CD4-positive, alpha-beta T cell (primary cell): ENCODE measurements at regions not wholly inside any gene's neighbourhood (a gene's known extent, or its start where the extent isn't known, plus 50 kb on each side); places are given as distances from the start of the nearest gene placed in this dataset.
"Not testable (repeated sequence)": the region's sequence is repeated elsewhere in the genome, so short reads cannot be mapped to it uniquely, and the experiment has no call there.

ENCODE experiments used
- ATAC-seq: fragments of 200-7000 bp; cut with Tn5 transposase; one replicate; pipeline ENCODE4 v1.10.0; 2022; ENCODE audit warnings: mild to moderate bottlenecking; ENCODE audit not compliant: poor library complexity
- CTCF ChIA-PET: fragments of 350-600 bp; sonication (Branson Sonifier 250); formaldehyde crosslinking; loops from one replicate; lab custom pipeline; 2021; ENCODE audit warnings: antibody characterized with exemption, inconsistent platforms; lab: Charles Lee
- POLR2A ChIA-PET: fragments of 350-600 bp; sonication (Branson Sonifier 250); formaldehyde crosslinking; loops from one replicate; lab custom pipeline; 2021; ENCODE audit warnings: antibody characterized with exemption, inconsistent platforms; lab: Charles Lee
- DNase-seq, 14 experiments: peaks; one replicate each; pipeline ENCODE4 v3.0.0-alpha.2; 2013 to 2020; ENCODE audit warnings: mixed read lengths in 2 of 14
- H3K27ac ChIP-seq, 2 donors: one replicate each; pipeline versions ENCODE4 v1.5.1 to v1.7.0; 2013; ENCODE audit warnings: low read length in 2 of 2, low read depth in 1 of 2, mild to moderate bottlenecking in 1 of 2
- H3K27me3 ChIP-seq, 2 experiments: 1 replicate in 1 of 2; 2 replicates in 1 of 2; pipeline versions ENCODE4 v1.6.1 to v1.7.0; 2013; ENCODE audit warnings: low read length in 2 of 2, control low read depth in 1 of 2, mild to moderate bottlenecking in 1 of 2, moderate library complexity in 1 of 2; ENCODE audit not compliant: insufficient read depth in 2 of 2, control insufficient read depth in 1 of 2
- H3K36me3 ChIP-seq: one replicate; pipeline ENCODE4 v1.6.1; 2013; ENCODE audit warnings: low read length, control low read depth; ENCODE audit not compliant: insufficient read depth
- H3K4me1 ChIP-seq: one replicate; pipeline ENCODE4 v1.6.1; 2013; ENCODE audit warnings: low read length, control low read depth; ENCODE audit not compliant: insufficient read depth
- H3K4me3 ChIP-seq: one replicate; pipeline ENCODE4 v1.5.1; 2013; ENCODE audit warnings: mild to moderate bottlenecking, low read length, moderate library complexity
- H3K9me3 ChIP-seq, 2 experiments: 1 replicate in 1 of 2; 2 replicates in 1 of 2; pipeline versions ENCODE4 v1.6.1 to v1.7.0; 2013; ENCODE audit warnings: low read length in 2 of 2, mild to moderate bottlenecking in 2 of 2, control low read depth in 1 of 2, moderate library complexity in 1 of 2; ENCODE audit not compliant: control insufficient read depth in 1 of 2, insufficient read depth in 1 of 2
- H3K27ac Mint-ChIP-seq: one replicate; pipeline ENCODE4 v1.8.0; 2020; ENCODE audit warnings: mixed read lengths
- H3K27me3 Mint-ChIP-seq: one replicate; pipeline ENCODE4 v1.8.0; 2021; ENCODE audit warnings: mixed read lengths
- H3K36me3 Mint-ChIP-seq: one replicate; pipeline ENCODE4 v1.8.0; 2021; ENCODE audit warnings: low read depth, mixed read lengths
- H3K4me1 Mint-ChIP-seq: one replicate; pipeline ENCODE4 v1.8.0; 2021; ENCODE audit warnings: low read depth, mixed read lengths
- H3K4me3 Mint-ChIP-seq: one replicate; pipeline ENCODE4 v1.8.0; 2020; ENCODE audit warnings: mild to moderate bottlenecking, mixed read lengths
- H3K9me3 Mint-ChIP-seq: one replicate; pipeline ENCODE4 v1.8.0; 2020; ENCODE audit warnings: mixed read lengths
- CTCF ChIP-seq: fragments of 200-600 bp; IDR thresholded peaks from one replicate; pipeline ENCODE4 v1.8.0; 2022; ENCODE audit warnings: antibody characterized with exemption, mild to moderate bottlenecking
- intact Hi-C, 2 experiments: fragments of 100-400 bp; cut with DNase I in 1 of 2; cut with micrococcal nuclease in 1 of 2; formaldehyde crosslinking; loops; one replicate each; pipeline versions ENCODE4 v1.15.1 to v1.9.0; 2023 to 2025; cut with DNase I, micrococcal nuclease

DNA sequence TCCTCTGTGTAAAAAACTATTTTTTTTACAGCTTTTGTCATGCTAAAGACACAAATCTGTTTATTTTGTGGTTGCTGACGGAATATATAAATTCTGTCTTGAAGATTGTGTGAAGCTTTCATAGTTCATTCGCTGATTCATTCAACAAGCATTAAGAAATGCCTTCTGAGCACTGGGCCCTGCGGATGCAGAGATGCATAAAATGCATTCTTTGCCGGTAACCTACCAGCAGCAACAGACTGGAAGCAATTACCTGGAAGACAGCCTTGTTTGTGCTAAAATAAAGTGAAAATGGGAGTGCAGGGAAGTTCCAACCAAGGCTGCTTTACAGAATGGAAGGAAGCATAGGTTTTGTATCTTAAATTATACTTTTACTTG, 119.7 kb downstream of the PMAIP1 start:
- Histone ChIP-seq H3K4me1 (no peaks in the 10 kb centered on the region), H3K36me3 (no peaks in the 10 kb centered on the region), H3K27ac (no peak overlapping the region), H3K4me3 (no peak overlapping the region), H3K9me3 (no peaks in the 10 kb centered on the region), H3K27me3 (no peaks in the 10 kb centered on the region)
- ChIA-PET POLR2A (no interaction called here), CTCF (no interaction called here)
- no peaks in the 10 kb centered on the region for H3K9me3 Mint-ChIP-seq
- no peak overlapping the region for H3K4me3 Mint-ChIP-seq
- no peaks in the 10 kb centered on the region for H3K4me1 Mint-ChIP-seq
- no peak overlapping the region for H3K27ac Mint-ChIP-seq
- TF ChIP-seq CTCF = no peak
- no peaks in the 10 kb centered on the region for H3K36me3 Mint-ChIP-seq
- intact Hi-C loops = no loop called here
- DNase-seq (no peak), ATAC-seq (no peak)
- H3K27me3 Mint-ChIP-seq = peaks cover 20% of the 10 kb centered on the region

DNA sequence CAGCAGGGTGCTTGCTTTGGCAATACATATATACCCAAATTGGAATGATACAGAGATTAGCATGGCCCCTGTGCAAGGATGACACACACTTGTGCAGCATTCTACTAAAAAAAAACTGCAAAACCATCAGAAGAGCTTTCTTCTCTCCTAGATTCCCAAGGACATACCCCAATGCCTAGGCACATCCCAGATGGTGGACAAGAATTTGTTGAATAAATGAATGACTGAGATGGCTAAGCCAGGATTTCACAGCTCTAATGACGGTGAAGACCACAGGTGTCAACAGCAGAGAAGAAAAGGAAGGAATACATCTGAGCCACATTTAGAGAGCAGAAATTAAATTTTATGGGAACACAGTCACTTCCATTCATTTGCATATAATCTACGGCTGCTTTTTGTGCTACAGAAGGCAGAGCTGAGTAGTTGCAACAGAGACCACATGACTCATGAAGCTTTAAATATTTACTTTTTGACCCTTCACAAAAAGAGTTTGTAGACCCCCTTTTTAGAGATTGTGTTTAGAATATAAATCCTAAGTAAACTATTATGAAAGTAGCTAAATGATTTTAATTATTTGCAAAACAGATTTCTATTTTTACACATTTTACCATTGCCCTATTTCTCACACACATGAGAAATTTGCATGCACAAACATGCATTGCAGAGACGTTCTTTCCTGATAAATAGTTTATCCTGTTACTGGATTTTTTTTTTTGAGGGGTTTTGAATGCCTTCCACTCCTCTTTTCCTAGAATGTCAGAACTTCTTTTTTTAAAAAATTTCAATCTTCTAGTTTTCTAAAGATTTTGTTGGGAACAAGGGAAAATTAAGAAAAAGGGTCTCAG, 119.0 kb downstream of the PMAIP1 start:
- CTCF ChIA-PET = no interaction called here

DNA sequence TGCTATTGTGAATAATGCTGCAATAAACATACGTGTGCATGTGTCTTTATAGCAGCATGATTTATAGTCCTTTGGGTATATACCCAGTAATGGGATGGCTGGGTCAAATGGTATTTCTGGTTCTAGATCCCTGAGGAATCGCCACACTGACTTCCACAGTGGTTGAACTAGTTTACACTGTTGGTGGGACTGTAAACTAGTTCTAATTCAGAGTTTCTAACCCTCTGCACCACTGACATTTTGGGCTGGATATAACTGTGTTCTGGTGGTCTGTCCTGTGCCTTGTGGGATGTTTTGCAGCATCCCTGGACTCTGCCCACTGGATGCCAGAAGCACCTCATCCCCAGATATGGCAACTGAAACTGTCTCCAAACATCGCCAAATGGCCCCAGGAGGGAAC, 118.3 kb downstream of the PMAIP1 start:
- H3K4me3 ChIP-seq, H3K9me3 Mint-ChIP-seq, ATAC-seq, H3K4me3 Mint-ChIP-seq, H3K9me3 ChIP-seq, POLR2A ChIA-PET, intact Hi-C loops, H3K27me3 ChIP-seq, CTCF ChIA-PET, H3K4me1 Mint-ChIP-seq, H3K36me3 ChIP-seq, DNase-seq, H3K4me1 ChIP-seq, H3K27ac Mint-ChIP-seq, H3K27ac ChIP-seq, H3K36me3 Mint-ChIP-seq: not testable (repeated sequence)
- H3K27me3 Mint-ChIP-seq = peaks cover 20% of the 10 kb centered on the region

More for the DNA sequence above, 119.0 kb downstream of the PMAIP1 start:
- Mint-ChIP-seq H3K9me3 (no peaks in the 10 kb centered on the region), H3K27me3 (peaks cover 20% of the 10 kb centered on the region), H3K36me3 (no peaks in the 10 kb centered on the region), H3K27ac (no peak overlapping the region), H3K4me3 (no peak overlapping the region), H3K4me1 (no peaks in the 10 kb centered on the region)
- Histone ChIP-seq H3K9me3 (no peaks in the 10 kb centered on the region), H3K4me1 (no peaks in the 10 kb centered on the region), H3K27me3 (no peaks in the 10 kb centered on the region), H3K4me3 (no peak overlapping the region), H3K27ac (no peak overlapping the region), H3K36me3 (no peaks in the 10 kb centered on the region)
- DNase-seq (no peak), ATAC-seq (no peak)
- no peak for TF ChIP-seq CTCF
- POLR2A ChIA-PET = no interaction called here
- intact Hi-C loops = no loop called here

- H3K4me1 ChIP-seq = no peaks in the 10 kb centered on the region
- no peaks in the 10 kb centered on the region for H3K36me3 ChIP-seq
- Mint-ChIP-seq H3K36me3 (no peaks in the 10 kb centered on the region), H3K9me3 (no peaks in the 10 kb centered on the region), H3K27ac (no peak overlapping the region), H3K4me1 (no peaks in the 10 kb centered on the region), H3K27me3 (peaks cover 13% of the 10 kb centered on the region), H3K4me3 (no peak overlapping the region)
- ChIA-PET POLR2A (no interaction called here), CTCF (no interaction called here)
- H3K27ac ChIP-seq = no peak overlapping the region
- H3K9me3 ChIP-seq = no peaks in the 10 kb centered on the region
- H3K27me3 ChIP-seq = no peaks in the 10 kb centered on the region
- DNase-seq (no peak), ATAC-seq (no peak)
- H3K4me3 ChIP-seq = no peak overlapping the region
- intact Hi-C loops = no loop called here
- no peak for TF ChIP-seq CTCF
Measured at GRCh38 chr18:60017371-60017770, 117.6 kb downstream of the PMAIP1 start.

GRCh38 chr18:60015826-60016225, 116.0 kb downstream of the PMAIP1 start:
- H3K4me3 ChIP-seq, intact Hi-C loops, H3K4me3 Mint-ChIP-seq, POLR2A ChIA-PET, ATAC-seq, H3K4me1 Mint-ChIP-seq, DNase-seq, H3K36me3 Mint-ChIP-seq, H3K27ac ChIP-seq, H3K27ac Mint-ChIP-seq, H3K27me3 ChIP-seq, H3K36me3 ChIP-seq, CTCF ChIA-PET, H3K27me3 Mint-ChIP-seq, H3K9me3 ChIP-seq, H3K9me3 Mint-ChIP-seq, H3K4me1 ChIP-seq: not testable (repeated sequence)
